ENCODE measurements at regions not wholly inside any gene's neighbourhood (a gene's known extent, or its start where the extent isn't known, plus 50 kb on each side); places are given as distances from the start of the nearest gene placed in this dataset.

GRCh38 chr7:15855525-15856109 lies 169.1 kb upstream of the MEOX2 start:
- Histone ChIP-seq H3K36me3 (ENCODE audit: control insufficient read depth, insufficient read depth, low read length) (no peaks in the 10 kb centered on the region), H3K27me3 (ENCODE audit: control insufficient read depth, insufficient read depth, low read length) (no peaks in the 10 kb centered on the region), H3K27ac (ENCODE audit: insufficient read depth, low read length, poor library complexity, severe bottlenecking) (no peak overlapping the region), H3K4me1 (ENCODE audit: control insufficient read depth, insufficient read depth, low read length, poor library complexity, severe bottlenecking) (no peaks in the 10 kb centered on the region), H3K9me3 (ENCODE audit: control insufficient read depth in 2 of 2, low read length in 2 of 2) (peaks cover 3 to 7% of the 10 kb centered on the region in 2 experiments), H3K4me3 (ENCODE audit: low read depth, low read length) (no peak overlapping the region)
- DNase-seq (no peak), ATAC-seq (ENCODE audit: low read depth in 2 of 2) (no peak)
- no peaks in the 10 kb centered on the region for H3K27me3 Mint-ChIP-seq
- H3K27ac Mint-ChIP-seq: no peak overlapping the region
- H3K36me3 Mint-ChIP-seq: no peaks in the 10 kb centered on the region
- no peak overlapping the region for H3K4me3 Mint-ChIP-seq
- H3K9me3 Mint-ChIP-seq: peaks cover 8 to 31% (median 10%) of the 10 kb centered on the region in 7 donors
- no peaks in the 10 kb centered on the region for H3K4me1 Mint-ChIP-seq

- Mint-ChIP-seq H3K27ac (no peak overlapping the region), H3K27me3 (no peaks in the 10 kb centered on the region), H3K36me3 (no peaks in the 10 kb centered on the region), H3K4me3 (no peak overlapping the region), H3K4me1 (no peaks in the 10 kb centered on the region), H3K9me3 (peaks cover 7 to 31% (median 10%) of the 10 kb centered on the region in 7 donors)
- Histone ChIP-seq H3K9me3 (ENCODE audit: control insufficient read depth in 2 of 2, low read length in 2 of 2) (peaks cover 3 to 7% of the 10 kb centered on the region in 2 experiments), H3K4me1 (ENCODE audit: control insufficient read depth, insufficient read depth, low read length, poor library complexity, severe bottlenecking) (no peaks in the 10 kb centered on the region), H3K27me3 (ENCODE audit: control insufficient read depth, insufficient read depth, low read length) (no peaks in the 10 kb centered on the region), H3K4me3 (ENCODE audit: low read depth, low read length) (no peak overlapping the region), H3K36me3 (ENCODE audit: control insufficient read depth, insufficient read depth, low read length) (no peaks in the 10 kb centered on the region), H3K27ac (ENCODE audit: insufficient read depth, low read length, poor library complexity, severe bottlenecking) (no peak overlapping the region)
- DNase-seq (no peak), ATAC-seq (ENCODE audit: low read depth in 2 of 2) (no peak)
Observed at GRCh38 chr7:15854841-15855524, 168.5 kb upstream of the MEOX2 start.

- H3K36me3 Mint-ChIP-seq: no peaks in the 10 kb centered on the region
- H3K4me1 Mint-ChIP-seq: no peaks in the 10 kb centered on the region
- no peak overlapping the region for H3K4me3 Mint-ChIP-seq
- no peaks in the 10 kb centered on the region for H3K27me3 Mint-ChIP-seq
- no peak overlapping the region for H3K27ac Mint-ChIP-seq
- Histone ChIP-seq H3K27me3 (ENCODE audit: control insufficient read depth, insufficient read depth, low read length) (no peaks in the 10 kb centered on the region), H3K4me3 (ENCODE audit: low read depth, low read length) (no peak overlapping the region), H3K27ac (ENCODE audit: insufficient read depth, low read length, poor library complexity, severe bottlenecking) (no peak overlapping the region), H3K9me3 (ENCODE audit: control insufficient read depth in 2 of 2, low read length in 2 of 2) (peaks cover 3 to 7% of the 10 kb centered on the region in 2 experiments), H3K36me3 (ENCODE audit: control insufficient read depth, insufficient read depth, low read length) (no peaks in the 10 kb centered on the region), H3K4me1 (ENCODE audit: control insufficient read depth, insufficient read depth, low read length, poor library complexity, severe bottlenecking) (no peaks in the 10 kb centered on the region)
- DNase-seq (no peak), ATAC-seq (ENCODE audit: low read depth in 2 of 2) (no peak)
- H3K9me3 Mint-ChIP-seq: peaks cover 3 to 31% (median 10%) of the 10 kb centered on the region in 7 donors
Observed at GRCh38 chr7:15853832-15854470, 167.5 kb upstream of the MEOX2 start.

- H3K27ac Mint-ChIP-seq: no peak overlapping the region
- no peak overlapping the region for H3K4me3 ChIP-seq (ENCODE audit: low read depth, low read length)
- ATAC-seq (ENCODE audit: low read depth in 2 of 2) (no peak), DNase-seq (no peak)
- H3K36me3 ChIP-seq (ENCODE audit: control insufficient read depth, insufficient read depth, low read length): no peaks in the 10 kb centered on the region
- no peaks in the 10 kb centered on the region for H3K27me3 Mint-ChIP-seq
- H3K9me3 ChIP-seq (ENCODE audit: control insufficient read depth in 2 of 2, low read length in 2 of 2): peaks cover 0 to 3% of the 10 kb centered on the region in 2 experiments
- H3K4me1 Mint-ChIP-seq: no peaks in the 10 kb centered on the region
- no peaks in the 10 kb centered on the region for H3K4me1 ChIP-seq (ENCODE audit: control insufficient read depth, insufficient read depth, low read length, poor library complexity, severe bottlenecking)
- no peak overlapping the region for H3K27ac ChIP-seq (ENCODE audit: insufficient read depth, low read length, poor library complexity, severe bottlenecking)
- H3K27me3 ChIP-seq (ENCODE audit: control insufficient read depth, insufficient read depth, low read length): no peaks in the 10 kb centered on the region
- no peaks in the 10 kb centered on the region for H3K36me3 Mint-ChIP-seq
- peaks cover 0 to 18% (median 6%) of the 10 kb centered on the region in 7 donors for H3K9me3 Mint-ChIP-seq
- H3K4me3 Mint-ChIP-seq: no peak overlapping the region
Observed at GRCh38 chr7:15851201-15851600, 164.7 kb upstream of the MEOX2 start.

GRCh38 chr7:15848901-15849300 lies 162.4 kb upstream of the MEOX2 start:
- no peaks in the 10 kb centered on the region for H3K4me1 Mint-ChIP-seq
- Histone ChIP-seq H3K9me3 (ENCODE audit: control insufficient read depth in 2 of 2, low read length in 2 of 2) (peaks cover 0 to 3% of the 10 kb centered on the region in 2 experiments), H3K4me3 (ENCODE audit: low read depth, low read length) (no peak overlapping the region), H3K27ac (ENCODE audit: insufficient read depth, low read length, poor library complexity, severe bottlenecking) (no peak overlapping the region), H3K36me3 (ENCODE audit: control insufficient read depth, insufficient read depth, low read length) (no peaks in the 10 kb centered on the region), H3K27me3 (ENCODE audit: control insufficient read depth, insufficient read depth, low read length) (no peaks in the 10 kb centered on the region), H3K4me1 (ENCODE audit: control insufficient read depth, insufficient read depth, low read length, poor library complexity, severe bottlenecking) (no peaks in the 10 kb centered on the region)
- no peak overlapping the region for H3K27ac Mint-ChIP-seq
- no peaks in the 10 kb centered on the region for H3K36me3 Mint-ChIP-seq
- H3K27me3 Mint-ChIP-seq: no peaks in the 10 kb centered on the region
- ATAC-seq (ENCODE audit: low read depth in 2 of 2): no peak
- H3K9me3 Mint-ChIP-seq: peaks cover 2 to 29% (median 5%) of the 10 kb centered on the region in 7 donors
- H3K4me3 Mint-ChIP-seq: no peak overlapping the region
- no peak for DNase-seq

GRCh38 chr7:15848362-15848761 lies 161.9 kb upstream of the MEOX2 start:
- H3K4me3 ChIP-seq (ENCODE audit: low read depth, low read length): no peak overlapping the region
- no peaks in the 10 kb centered on the region for H3K4me1 ChIP-seq (ENCODE audit: control insufficient read depth, insufficient read depth, low read length, poor library complexity, severe bottlenecking)
- H3K27ac ChIP-seq (ENCODE audit: insufficient read depth, low read length, poor library complexity, severe bottlenecking): no peak overlapping the region
- no peaks in the 10 kb centered on the region for H3K36me3 ChIP-seq (ENCODE audit: control insufficient read depth, insufficient read depth, low read length)
- Mint-ChIP-seq H3K4me1 (no peaks in the 10 kb centered on the region), H3K27ac (no peak overlapping the region), H3K27me3 (no peaks in the 10 kb centered on the region), H3K9me3 (peaks cover under 1 to 26% (median 3%) of the 10 kb centered on the region in 7 donors), H3K4me3 (no peak overlapping the region), H3K36me3 (no peaks in the 10 kb centered on the region)
- ATAC-seq (ENCODE audit: low read depth in 2 of 2) (no peak), DNase-seq (no peak)
- no peaks in the 10 kb centered on the region for H3K27me3 ChIP-seq (ENCODE audit: control insufficient read depth, insufficient read depth, low read length)
- H3K9me3 ChIP-seq (ENCODE audit: control insufficient read depth in 2 of 2, low read length in 2 of 2): peaks cover 0 to 3% of the 10 kb centered on the region in 2 experiments

GRCh38 chr7:15845868-15846267 lies 159.4 kb upstream of the MEOX2 start:
- Mint-ChIP-seq H3K27ac (no peak overlapping the region), H3K9me3 (peaks cover 0 to 22% (median 0%) of the 10 kb centered on the region in 7 donors), H3K4me1 (no peaks in the 10 kb centered on the region), H3K36me3 (no peaks in the 10 kb centered on the region), H3K4me3 (no peak overlapping the region), H3K27me3 (no peaks in the 10 kb centered on the region)
- H3K9me3 ChIP-seq (ENCODE audit: control insufficient read depth in 2 of 2, low read length in 2 of 2): peaks cover 0 to 3% of the 10 kb centered on the region in 2 experiments
- H3K36me3 ChIP-seq (ENCODE audit: control insufficient read depth, insufficient read depth, low read length): no peaks in the 10 kb centered on the region
- H3K4me1 ChIP-seq (ENCODE audit: control insufficient read depth, insufficient read depth, low read length, poor library complexity, severe bottlenecking): no peaks in the 10 kb centered on the region
- DNase-seq: no peak
- no peak overlapping the region for H3K4me3 ChIP-seq (ENCODE audit: low read depth, low read length)
- no peak overlapping the region for H3K27ac ChIP-seq (ENCODE audit: insufficient read depth, low read length, poor library complexity, severe bottlenecking)
- H3K27me3 ChIP-seq (ENCODE audit: control insufficient read depth, insufficient read depth, low read length): no peaks in the 10 kb centered on the region
- ATAC-seq (ENCODE audit: low read depth in 2 of 2): no peak
